Fibroblast of lung (primary cell): ENCODE measurements at regions not wholly inside any gene's neighbourhood (a gene's known extent, or its start where the extent isn't known, plus 50 kb on each side); places are given as distances from the start of the nearest gene placed in this dataset.

ENCODE experiments used
- DNase-seq, 2 donors: peaks; one replicate each; pipeline versions ENCODE4 v3.0.0 to v3.0.0-alpha.2; 2010; ENCODE audit warnings: low read depth in 2 of 2
- H2AFZ ChIP-seq: 2 replicates; pipeline ENCODE4 v1.5.1; 2012; ENCODE audit warnings: low read length, control low read depth, inconsistent platforms
- H3K27ac ChIP-seq: 2 replicates; pipeline ENCODE4 v1.5.1; 2011; ENCODE audit warnings: low read length, control low read depth; ENCODE audit not compliant: insufficient read depth
- H3K27me3 ChIP-seq: 2 replicates; pipeline ENCODE4 v1.5.1; 2011; ENCODE audit warnings: mild to moderate bottlenecking, low read length; ENCODE audit not compliant: control insufficient read depth, insufficient read depth
- H3K36me3 ChIP-seq: 2 replicates; pipeline ENCODE4 v1.5.1; 2011; ENCODE audit warnings: low read length; ENCODE audit not compliant: control insufficient read depth, insufficient read depth
- H3K4me1 ChIP-seq: 2 replicates; pipeline ENCODE4 v1.5.1; 2011; ENCODE audit warnings: low read length; ENCODE audit not compliant: control insufficient read depth, insufficient read depth; ENCODE audit errors: extremely low read depth
- H3K4me2 ChIP-seq: 2 replicates; pipeline ENCODE4 v1.5.1; 2011; ENCODE audit warnings: low read length, control low read depth; ENCODE audit not compliant: insufficient read depth; ENCODE audit errors: extremely low read depth
- H3K4me3 ChIP-seq, 4 experiments: fragments of 200-600 bp in 1 of 4; sonication (generic) in 1 of 4; replicated peaks in 1 of 4; 2 replicates each; pipeline ENCODE4 v1.5.1; 2011 to 2016; ENCODE audit warnings: low read length in 4 of 4, low read depth in 3 of 4, mild to moderate bottlenecking in 3 of 4, control low read depth in 2 of 4, inconsistent platforms in 1 of 4, mixed read lengths in 1 of 4; ENCODE audit not compliant: insufficient read depth in 1 of 4; ENCODE audit errors: control extremely low read depth in 1 of 4
- H3K79me2 ChIP-seq: 2 replicates; pipeline ENCODE4 v1.5.1; 2012; ENCODE audit warnings: mild to moderate bottlenecking, low read length, inconsistent platforms; ENCODE audit not compliant: control insufficient read depth, insufficient read depth
- H3K9ac ChIP-seq: 2 replicates; pipeline ENCODE4 v1.5.1; 2011; ENCODE audit warnings: mild to moderate bottlenecking, low read length, control low read depth; ENCODE audit not compliant: insufficient read depth
- H3K9me3 ChIP-seq: 2 replicates; pipeline ENCODE4 v1.5.1; 2012; ENCODE audit warnings: low read depth, low read length; ENCODE audit not compliant: control insufficient read depth, insufficient read depth
- H4K20me1 ChIP-seq: 2 replicates; pipeline ENCODE4 v1.5.1; 2011; ENCODE audit warnings: low read length; ENCODE audit not compliant: control insufficient read depth, insufficient read depth; ENCODE audit errors: extremely low read depth
- CTCF ChIP-seq, 2 donors: IDR thresholded peaks in 1 of 2; conservative IDR thresholded peaks in 1 of 2; 1 replicate in 1 of 2; 2 replicates in 1 of 2; pipeline ENCODE4 v1.5.1; 2011 to 2012; ENCODE audit warnings: low read length in 2 of 2, control low read depth in 1 of 2, inconsistent platforms in 1 of 2, low read depth in 1 of 2, mild to moderate bottlenecking in 1 of 2
- EZH2 ChIP-seq: IDR thresholded peaks from 2 replicates; pipeline ENCODE4 v1.5.1; 2012; ENCODE audit warnings: low read length, control low read depth, mild to moderate bottlenecking; ENCODE audit errors: missing control alignments

GRCh38 chr21:41006636-41007035 is 159.7 kb upstream of the DSCAM start:
- Histone ChIP-seq H3K9me3 (no peaks in the 10 kb centered on the region), H3K36me3 (no peaks in the 10 kb centered on the region), H3K27me3 (no peaks in the 10 kb centered on the region), H4K20me1 (no peaks in the 10 kb centered on the region), H3K27ac (no peak overlapping the region), H3K4me1 (no peaks in the 10 kb centered on the region), H3K4me3 (no peak overlapping the region), H3K4me2 (no peak overlapping the region), H2AFZ (no peak overlapping the region), H3K79me2 (no peaks in the 10 kb centered on the region), H3K9ac (no peak overlapping the region)
- TF ChIP-seq CTCF (conservative IDR thresholded peaks at IDR 0.05 in 1 of 2, IDR thresholded peaks at IDR 0.05 in 1 of 2; ENCODE audit: low read depth in 1 of 2, low read length in 2 of 2) (no peak), EZH2 (no peak)
- DNase-seq: no peak

GRCh38 chr21:41008351-41008750 is 159.6 kb upstream of the BACE2 start:
- no peak overlapping the region for H3K4me2 ChIP-seq
- no peak overlapping the region for H2AFZ ChIP-seq
- TF ChIP-seq EZH2: no peak
- TF ChIP-seq CTCF (conservative IDR thresholded peaks at IDR 0.05 in 1 of 2, IDR thresholded peaks at IDR 0.05 in 1 of 2; ENCODE audit: low read depth in 1 of 2, low read length in 2 of 2): no peak
- H3K9ac ChIP-seq: no peak overlapping the region
- H3K4me1 ChIP-seq: no peaks in the 10 kb centered on the region
- H3K36me3 ChIP-seq: no peaks in the 10 kb centered on the region
- DNase-seq: no peak
- H3K27me3 ChIP-seq: no peaks in the 10 kb centered on the region
- H3K9me3 ChIP-seq: no peaks in the 10 kb centered on the region
- H3K79me2 ChIP-seq: no peaks in the 10 kb centered on the region
- no peak overlapping the region for H3K27ac ChIP-seq
- no peak overlapping the region for H3K4me3 ChIP-seq
- H4K20me1 ChIP-seq: no peaks in the 10 kb centered on the region

DNA sequence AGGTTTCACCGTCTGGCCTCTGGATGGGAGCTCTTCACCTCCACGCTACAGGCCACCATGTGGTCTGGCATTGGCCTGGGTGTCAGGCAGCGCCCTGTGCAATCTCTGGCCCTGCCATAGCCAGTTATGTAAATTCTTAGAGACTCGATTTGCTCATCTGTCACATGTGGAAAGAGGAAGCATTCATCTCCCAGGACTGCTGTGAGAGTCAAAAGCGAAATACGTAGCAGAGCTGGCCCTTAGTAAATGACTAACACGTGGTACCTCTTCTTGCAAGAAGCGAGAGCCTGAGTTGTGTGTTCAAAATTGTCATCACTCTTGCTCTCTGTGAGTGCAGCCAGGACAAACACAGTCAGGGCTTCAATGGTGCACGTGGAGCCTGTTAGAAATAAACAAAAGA is 159.0 kb upstream of the BACE2 start:
- Histone ChIP-seq H3K36me3 (no peaks in the 10 kb centered on the region), H3K27me3 (no peaks in the 10 kb centered on the region), H3K9me3 (no peaks in the 10 kb centered on the region), H2AFZ (no peak overlapping the region), H3K79me2 (no peaks in the 10 kb centered on the region), H3K9ac (no peak overlapping the region), H3K4me3 (no peak overlapping the region), H4K20me1 (no peaks in the 10 kb centered on the region), H3K4me2 (no peak overlapping the region), H3K27ac (no peak overlapping the region), H3K4me1 (no peaks in the 10 kb centered on the region)
- TF ChIP-seq EZH2 (no peak), CTCF (conservative IDR thresholded peaks at IDR 0.05 in 1 of 2, IDR thresholded peaks at IDR 0.05 in 1 of 2; ENCODE audit: low read depth in 1 of 2, low read length in 2 of 2) (no peak)
- DNase-seq: no peak
